Upper lobe of left lung (tissue), 6 donors: ENCODE measurements at regions not wholly inside any gene's neighbourhood (a gene's known extent, or its start where the extent isn't known, plus 50 kb on each side); places are given as distances from the start of the nearest gene placed in this dataset.

Experiments
- ATAC-seq, 2 donors: fragments of 200-7000 bp; cut with Tn5 transposase; one replicate each; pipeline ENCODE4 v1.9.1; 2022; ENCODE audit warnings: mild to moderate bottlenecking in 2 of 2, moderate library complexity in 2 of 2; ENCODE audit not compliant: low FRiP score in 2 of 2
- DNase-seq, 2 donors: peaks; one replicate each; pipeline ENCODE4 v3.0.0-alpha.2; 2019 to 2020
- H3K27ac ChIP-seq, 4 donors: fragments of 200-600 bp; sonication (generic); one replicate each; pipeline ENCODE4 v1.5.1; 2016 to 2019
- H3K27me3 ChIP-seq, 4 donors: fragments of 200-600 bp; sonication (generic); one replicate each; pipeline ENCODE4 v1.5.1; 2017 to 2019
- H3K36me3 ChIP-seq, 4 donors: fragments of 200-600 bp; sonication (generic); one replicate each; pipeline ENCODE4 v1.5.1; 2016 to 2019
- H3K4me1 ChIP-seq, 4 donors: fragments of 200-600 bp; sonication (generic); one replicate each; pipeline ENCODE4 v1.5.1; 2018 to 2019
- H3K4me3 ChIP-seq, 4 donors: fragments of 200-600 bp; sonication (generic); one replicate each; pipeline ENCODE4 v1.5.1; 2017 to 2019; ENCODE audit warnings: mild to moderate bottlenecking in 2 of 4, moderate library complexity in 1 of 4
- H3K9me3 ChIP-seq, 4 donors: fragments of 200-600 bp; sonication (generic); one replicate each; pipeline ENCODE4 v1.5.1; 2018 to 2019
- CTCF ChIP-seq, 6 experiments: fragments of 450-650 bp in 4 of 6; fragments of 200-600 bp in 2 of 6; sonication (generic) in 2 of 6; IDR thresholded peaks; one replicate each; pipeline ENCODE4 v1.5.1; 2016 to 2019; ENCODE audit warnings: antibody characterized with exemption in 6 of 6
- EP300 ChIP-seq, 4 donors: sonication (generic); formaldehyde crosslinking; IDR thresholded peaks; one replicate each; pipeline ENCODE4 v1.5.1; 2017; ENCODE audit warnings: antibody characterized with exemption in 4 of 4, control low read depth in 2 of 4
- POLR2A ChIP-seq, 4 donors: fragments of 450-650 bp; IDR thresholded peaks; one replicate each; pipeline ENCODE4 v1.5.1; 2016 to 2017; ENCODE audit warnings: antibody characterized with exemption in 4 of 4, mild to moderate bottlenecking in 2 of 4
- POLR2AphosphoS5 ChIP-seq, 2 donors: sonication (generic); formaldehyde crosslinking; IDR thresholded peaks; one replicate each; pipeline ENCODE4 v1.5.1; 2017; ENCODE audit warnings: antibody characterized with exemption in 2 of 2
- WGBS, 2 donors: methylation state at CpG; one replicate each; pipeline ENCODE4 v1.1.5; 2017 to 2018; 5-methylcytosine and 5-hydroxymethylcytosine counted together
- donor health status: DM: no; HTN: no; CAD: no; lungs with moderate emphysema.
- donor health status: DM: no; HTN: yes; CAD: no; lungs with severe emphysema.

GRCh38 chr13:33651766-33652165, 166.2 kb upstream of the RFC3 start:
- no peaks in the 10 kb centered on the region for H3K36me3 ChIP-seq
- no peaks in the 10 kb centered on the region for H3K4me1 ChIP-seq
- DNase-seq: no peak
- no peak overlapping the region for H3K4me3 ChIP-seq
- no peaks in the 10 kb centered on the region for H3K9me3 ChIP-seq
- no peak for TF ChIP-seq POLR2AphosphoS5 (IDR thresholded peaks at IDR 0.05)
- no peak for TF ChIP-seq POLR2A (IDR thresholded peaks at IDR 0.05)
- TF ChIP-seq EP300 (IDR thresholded peaks at IDR 0.05): no peak
- TF ChIP-seq CTCF (IDR thresholded peaks at IDR 0.05): no peak
- no peaks in the 10 kb centered on the region for H3K27me3 ChIP-seq
- WGBS, 2 donors: 84 to 91% methylated on average over 3 of the region's 3 CpGs
- H3K27ac ChIP-seq: no peak overlapping the region
- ATAC-seq: no peak

GRCh38 chr13:33657274-33657673, 160.7 kb upstream of the RFC3 start:
- no peaks in the 10 kb centered on the region for H3K36me3 ChIP-seq
- H3K27ac ChIP-seq: no peak overlapping the region
- H3K4me3 ChIP-seq: no peak overlapping the region
- WGBS, 2 donors: 81% methylated on average over 3 of the region's 3 CpGs
- ATAC-seq (no peak), DNase-seq (no peak)
- no peaks in the 10 kb centered on the region for H3K9me3 ChIP-seq
- TF ChIP-seq POLR2AphosphoS5 (IDR thresholded peaks at IDR 0.05): no peak
- no peak for TF ChIP-seq POLR2A (IDR thresholded peaks at IDR 0.05)
- TF ChIP-seq EP300 (IDR thresholded peaks at IDR 0.05): no peak
- TF ChIP-seq CTCF (IDR thresholded peaks at IDR 0.05): no peak
- H3K4me1 ChIP-seq: peaks cover 0 to 3% (median 0%) of the 10 kb centered on the region in 4 donors
- no peaks in the 10 kb centered on the region for H3K27me3 ChIP-seq

GRCh38 chr13:33659466-33659865, 158.5 kb upstream of the RFC3 start:
- TF ChIP-seq CTCF (IDR thresholded peaks at IDR 0.05): no peak
- TF ChIP-seq EP300 (IDR thresholded peaks at IDR 0.05): no peak
- TF ChIP-seq POLR2A (IDR thresholded peaks at IDR 0.05): no peak
- no peak for TF ChIP-seq POLR2AphosphoS5 (IDR thresholded peaks at IDR 0.05)
- Histone ChIP-seq H3K4me3 (no peak overlapping the region), H3K9me3 (no peaks in the 10 kb centered on the region), H3K36me3 (no peaks in the 10 kb centered on the region), H3K27ac (no peak overlapping the region), H3K27me3 (no peaks in the 10 kb centered on the region), H3K4me1 (peaks cover 0 to 3% (median 0%) of the 10 kb centered on the region in 4 donors)
- ATAC-seq: no peak
- DNase-seq: no peak
- 61 to 64% methylated on average over 4 of the region's 4 CpGs for WGBS, 2 donors

GRCh38 chr13:33659894-33660293, 158.1 kb upstream of the RFC3 start:
- Histone ChIP-seq H3K4me3 (no peak overlapping the region), H3K27me3 (no peaks in the 10 kb centered on the region), H3K27ac (no peak overlapping the region), H3K9me3 (no peaks in the 10 kb centered on the region), H3K36me3 (no peaks in the 10 kb centered on the region), H3K4me1 (peaks cover 0 to 3% (median 0%) of the 10 kb centered on the region in 4 donors)
- ATAC-seq: no peak
- DNase-seq: no peak
- WGBS, 2 donors: 62 to 83% methylated on average over 2 of the region's 2 CpGs
- TF ChIP-seq CTCF (IDR thresholded peaks at IDR 0.05) (no peak), POLR2AphosphoS5 (IDR thresholded peaks at IDR 0.05) (no peak), POLR2A (IDR thresholded peaks at IDR 0.05) (no peak), EP300 (IDR thresholded peaks at IDR 0.05) (no peak)

- Histone ChIP-seq H3K27ac (no peak overlapping the region), H3K4me3 (no peak overlapping the region), H3K27me3 (no peaks in the 10 kb centered on the region), H3K9me3 (no peaks in the 10 kb centered on the region), H3K4me1 (peaks cover 0 to 3% (median 0%) of the 10 kb centered on the region in 4 donors), H3K36me3 (no peaks in the 10 kb centered on the region)
- WGBS, 2 donors: 83 to 84% methylated on average over 4 of the region's 4 CpGs
- no peak for ATAC-seq
- TF ChIP-seq EP300 (IDR thresholded peaks at IDR 0.05) (no peak), CTCF (IDR thresholded peaks at IDR 0.05) (no peak), POLR2AphosphoS5 (IDR thresholded peaks at IDR 0.05) (no peak), POLR2A (IDR thresholded peaks at IDR 0.05) (no peak)
- no peak for DNase-seq
Observed at GRCh38 chr13:33662392-33662791, 155.6 kb upstream of the RFC3 start.
